Bronchial epithelial cell (primary cell): ENCODE measurements at regions not wholly inside any gene's neighbourhood (a gene's known extent, or its start where the extent isn't known, plus 50 kb on each side); places are given as distances from the start of the nearest gene placed in this dataset.

Source experiments
- DNase-seq: peaks from one replicate; pipeline ENCODE4 v3.0.0-alpha.2; 2010; ENCODE audit warnings: low read depth
- FAIRE-seq: peaks from 2 replicates; lab custom pipeline; 2011; peaks lifted over from hg19 to GRCh38; lab: Jason Lieb, UNC
- H3K27me3 ChIP-seq: 2 replicates; pipeline ENCODE4 v1.5.1; 2011; ENCODE audit warnings: low read length; ENCODE audit not compliant: control insufficient read depth, insufficient read depth
- H3K36me3 ChIP-seq: 2 replicates; pipeline ENCODE4 v1.5.1; 2011; ENCODE audit warnings: low read length; ENCODE audit not compliant: control insufficient read depth, insufficient read depth
- H3K4me3 ChIP-seq: 2 replicates; pipeline ENCODE4 v1.5.1; 2011; ENCODE audit warnings: mild to moderate bottlenecking, low read depth, low read length, control low read depth
- CTCF ChIP-seq: IDR thresholded peaks from 2 replicates; pipeline ENCODE4 v1.5.1; 2011; ENCODE audit warnings: mild to moderate bottlenecking, moderate library complexity, low read length, control low read depth, inconsistent platforms; ENCODE audit not compliant: insufficient read depth, severe bottlenecking

DNA sequence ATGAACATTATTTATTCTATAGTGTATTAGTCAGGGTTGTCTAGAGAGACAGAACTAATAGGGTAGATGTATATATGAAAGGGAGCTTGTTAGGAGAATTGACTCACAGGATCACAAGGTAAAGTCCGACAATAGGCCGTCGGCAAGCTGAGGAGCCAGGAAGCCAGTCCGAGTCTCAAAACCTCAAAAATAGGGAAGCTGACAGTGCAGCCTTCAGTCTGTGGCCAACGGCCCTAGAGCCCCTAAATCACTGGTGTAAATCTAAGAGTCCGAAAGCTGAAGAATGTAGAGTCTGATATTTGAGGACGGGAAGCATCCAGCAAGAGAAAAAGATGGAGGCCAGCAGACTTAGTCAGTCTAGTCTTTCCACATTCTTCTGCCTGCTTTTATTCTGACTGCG lies 912.2 kb downstream of the FLRT2 start:
- no peaks in the 10 kb centered on the region for H3K36me3 ChIP-seq
- TF ChIP-seq CTCF: no peak
- FAIRE-seq (no peak), DNase-seq (no peak)
- H3K27me3 ChIP-seq: no peaks in the 10 kb centered on the region
- H3K4me3 ChIP-seq: no peak overlapping the region

- FAIRE-seq (no peak), DNase-seq (no peak)
- Histone ChIP-seq H3K4me3 (no peak overlapping the region), H3K27me3 (no peaks in the 10 kb centered on the region), H3K36me3 (no peaks in the 10 kb centered on the region)
- TF ChIP-seq CTCF: no peak
Measured at GRCh38 chr14:86430853-86431252, 900.9 kb downstream of the FLRT2 start.

- FAIRE-seq: no peak
- Histone ChIP-seq H3K36me3 (no peaks in the 10 kb centered on the region), H3K27me3 (no peaks in the 10 kb centered on the region), H3K4me3 (no peak overlapping the region)
- DNase-seq: no peak
- TF ChIP-seq CTCF: no peak
Measured at GRCh38 chr14:86423214-86423613, 893.3 kb downstream of the FLRT2 start.

- DNase-seq (no peak), FAIRE-seq (no peak)
- no peak overlapping the region for H3K4me3 ChIP-seq
- no peak for TF ChIP-seq CTCF
- H3K27me3 ChIP-seq: no peaks in the 10 kb centered on the region
- H3K36me3 ChIP-seq: no peaks in the 10 kb centered on the region
Measured at GRCh38 chr14:86420131-86420530, 890.2 kb downstream of the FLRT2 start.

GRCh38 chr14:86414146-86414545 lies 884.2 kb downstream of the FLRT2 start:
- DNase-seq (no peak), FAIRE-seq (no peak)
- Histone ChIP-seq H3K4me3 (no peak overlapping the region), H3K36me3 (no peaks in the 10 kb centered on the region), H3K27me3 (no peaks in the 10 kb centered on the region)
- TF ChIP-seq CTCF: no peak

GRCh38 chr14:86404989-86405649 lies 875.2 kb downstream of the FLRT2 start:
- no peaks in the 10 kb centered on the region for H3K36me3 ChIP-seq
- FAIRE-seq: no peak
- DNase-seq: no peak
- no peak overlapping the region for H3K4me3 ChIP-seq
- H3K27me3 ChIP-seq: no peaks in the 10 kb centered on the region
- no peak for TF ChIP-seq CTCF
